ENCODE measurements at regions not wholly inside any gene's neighbourhood (a gene's known extent, or its start where the extent isn't known, plus 50 kb on each side); places are given as distances from the start of the nearest gene placed in this dataset.

DNA sequence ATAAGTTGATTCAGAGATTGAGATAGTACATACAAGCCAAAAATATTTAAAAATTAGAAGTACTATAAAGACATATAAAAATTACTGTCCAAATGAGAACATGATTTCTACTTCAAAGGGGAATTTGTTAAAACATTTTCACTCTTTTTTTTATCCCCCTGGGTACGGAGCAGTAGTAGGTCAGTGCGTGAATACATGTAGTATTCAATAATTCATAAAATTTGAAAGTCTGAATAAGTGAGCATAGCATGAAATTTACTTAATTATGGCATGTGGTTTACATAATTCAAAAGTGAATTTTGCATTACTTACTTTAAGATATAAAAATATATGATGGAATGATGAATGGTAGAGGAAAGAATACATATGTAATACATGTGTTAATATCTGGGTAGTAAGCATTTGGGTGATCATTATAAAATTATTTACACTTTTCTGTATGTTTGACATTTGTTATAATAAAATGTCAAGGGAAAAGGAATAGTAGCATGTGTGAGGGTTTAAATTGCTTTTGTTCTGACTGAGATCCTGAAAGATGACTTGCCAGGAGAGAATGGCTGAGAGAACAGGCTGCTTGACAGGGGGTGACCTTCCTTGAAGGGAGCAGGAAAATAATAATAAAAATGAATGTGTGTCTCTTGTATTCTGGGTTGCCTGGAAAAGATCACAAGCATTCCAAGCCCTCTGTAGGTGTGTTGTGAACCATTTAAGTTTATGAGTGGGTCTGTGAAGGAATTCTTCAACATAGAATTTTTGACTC lies 1178.8 kb downstream of the ZPLD1 start:
- H3K4me3 ChIP-seq (ENCODE audit: low read length), result no peak overlapping the region
- TF ChIP-seq, protein P1, sequence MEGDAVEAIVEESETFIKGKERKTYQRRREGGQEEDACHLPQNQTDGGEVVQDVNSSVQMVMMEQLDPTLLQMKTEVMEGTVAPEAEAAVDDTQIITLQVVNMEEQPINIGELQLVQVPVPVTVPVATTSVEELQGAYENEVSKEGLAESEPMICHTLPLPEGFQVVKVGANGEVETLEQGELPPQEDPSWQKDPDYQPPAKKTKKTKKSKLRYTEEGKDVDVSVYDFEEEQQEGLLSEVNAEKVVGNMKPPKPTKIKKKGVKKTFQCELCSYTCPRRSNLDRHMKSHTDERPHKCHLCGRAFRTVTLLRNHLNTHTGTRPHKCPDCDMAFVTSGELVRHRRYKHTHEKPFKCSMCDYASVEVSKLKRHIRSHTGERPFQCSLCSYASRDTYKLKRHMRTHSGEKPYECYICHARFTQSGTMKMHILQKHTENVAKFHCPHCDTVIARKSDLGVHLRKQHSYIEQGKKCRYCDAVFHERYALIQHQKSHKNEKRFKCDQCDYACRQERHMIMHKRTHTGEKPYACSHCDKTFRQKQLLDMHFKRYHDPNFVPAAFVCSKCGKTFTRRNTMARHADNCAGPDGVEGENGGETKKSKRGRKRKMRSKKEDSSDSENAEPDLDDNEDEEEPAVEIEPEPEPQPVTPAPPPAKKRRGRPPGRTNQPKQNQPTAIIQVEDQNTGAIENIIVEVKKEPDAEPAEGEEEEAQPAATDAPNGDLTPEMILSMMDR (conservative IDR thresholded peaks at IDR 0.05; ENCODE audit: low read length), result no peak
- no peak for DNase-seq (ENCODE audit: low read depth)

DNA sequence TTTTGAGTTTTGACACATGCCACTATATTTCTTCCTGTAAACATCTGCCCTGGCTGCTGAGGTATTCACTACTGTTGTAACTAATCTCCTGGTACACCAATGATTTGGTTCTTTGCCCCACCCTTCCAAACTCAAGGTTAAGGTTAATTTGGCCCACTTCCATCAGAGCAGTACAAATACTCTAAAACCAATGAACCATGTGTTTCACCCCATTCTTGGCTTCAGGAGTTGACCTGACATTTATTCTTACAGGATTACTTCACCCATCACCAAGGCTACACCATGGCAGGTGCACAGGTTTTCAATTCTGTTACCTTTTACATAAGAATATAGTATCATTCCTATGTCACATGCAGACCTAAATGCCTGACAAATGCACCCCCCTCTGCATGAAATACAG lies 1179.9 kb downstream of the ZPLD1 start:
- DNase-seq (ENCODE audit: low read depth), result no peak
- no peak overlapping the region for H3K4me3 ChIP-seq (ENCODE audit: low read length)
- TF ChIP-seq, protein P1 (conservative IDR thresholded peaks at IDR 0.05; ENCODE audit: low read length), result no peak

DNA sequence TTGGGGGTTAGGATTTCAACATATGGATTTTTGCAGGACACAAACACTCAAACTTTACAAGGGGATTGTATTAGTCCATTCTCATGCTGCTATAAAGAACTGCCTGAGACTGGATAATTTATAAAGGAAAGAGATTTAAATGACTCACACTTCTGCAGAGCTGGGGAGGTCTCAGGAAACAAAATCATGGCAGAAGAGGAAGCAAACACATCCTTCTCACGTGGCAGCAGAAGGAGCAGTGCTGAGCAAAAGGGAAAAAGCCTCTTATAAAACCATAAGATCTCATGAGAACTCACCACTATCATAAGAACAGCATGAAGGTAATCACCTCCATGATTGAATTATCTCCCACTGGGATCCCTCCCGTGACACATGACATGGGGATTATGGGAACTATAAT lies 1183.1 kb downstream of the ZPLD1 start:
- no peak overlapping the region for H3K4me3 ChIP-seq (ENCODE audit: low read length)
- TF ChIP-seq, protein P1 (conservative IDR thresholded peaks at IDR 0.05; ENCODE audit: low read length), result no peak
- no peak for DNase-seq (ENCODE audit: low read depth)

DNA sequence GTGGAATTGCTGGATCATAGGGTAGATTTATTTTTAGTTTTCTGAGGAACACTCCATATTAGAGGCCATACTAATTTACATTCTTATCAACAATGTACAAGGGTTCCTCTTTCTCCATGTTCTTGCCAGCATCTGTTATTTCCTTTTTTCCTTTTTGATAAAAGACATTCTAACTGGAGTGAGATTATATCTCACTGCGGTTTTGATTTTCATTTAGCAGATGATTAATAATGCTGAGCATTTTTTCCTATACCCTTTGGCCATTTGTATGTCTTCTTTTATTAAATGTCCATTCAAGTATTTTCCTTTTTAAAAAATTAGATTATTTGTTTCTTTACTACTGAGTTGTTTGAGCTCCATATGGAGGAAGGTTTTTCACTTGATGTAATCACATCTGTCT lies 1189.5 kb downstream of the ZPLD1 start:
- H3K4me3 ChIP-seq (ENCODE audit: low read length), result no peak overlapping the region
- TF ChIP-seq, protein P1 (conservative IDR thresholded peaks at IDR 0.05; ENCODE audit: low read length), result no peak
- DNase-seq (ENCODE audit: low read depth), result no peak

DNA sequence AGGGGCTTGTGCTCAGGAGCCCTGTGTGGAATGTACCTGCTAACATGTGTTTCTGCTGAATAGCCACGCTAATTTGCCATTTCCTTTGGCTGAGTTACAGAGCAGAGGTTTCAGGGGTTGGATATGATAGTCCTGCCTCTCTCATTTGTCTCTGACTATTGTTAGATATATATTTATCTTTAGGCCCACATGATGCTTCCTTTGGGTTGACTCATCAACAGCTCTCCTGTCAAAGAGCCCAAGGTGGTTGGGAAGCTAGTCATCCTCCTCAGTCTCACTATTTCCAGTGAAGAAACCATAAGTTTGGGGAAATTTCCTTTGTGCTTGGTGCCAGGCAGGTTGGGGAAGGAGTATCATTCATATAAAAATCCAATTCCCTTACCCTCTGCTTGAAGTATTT lies 1194.6 kb downstream of the ZPLD1 start:
- DNase-seq (ENCODE audit: low read depth), result no peak
- TF ChIP-seq, protein P1 (conservative IDR thresholded peaks at IDR 0.05; ENCODE audit: low read length), result no peak
- no peak overlapping the region for H3K4me3 ChIP-seq (ENCODE audit: low read length)

DNA sequence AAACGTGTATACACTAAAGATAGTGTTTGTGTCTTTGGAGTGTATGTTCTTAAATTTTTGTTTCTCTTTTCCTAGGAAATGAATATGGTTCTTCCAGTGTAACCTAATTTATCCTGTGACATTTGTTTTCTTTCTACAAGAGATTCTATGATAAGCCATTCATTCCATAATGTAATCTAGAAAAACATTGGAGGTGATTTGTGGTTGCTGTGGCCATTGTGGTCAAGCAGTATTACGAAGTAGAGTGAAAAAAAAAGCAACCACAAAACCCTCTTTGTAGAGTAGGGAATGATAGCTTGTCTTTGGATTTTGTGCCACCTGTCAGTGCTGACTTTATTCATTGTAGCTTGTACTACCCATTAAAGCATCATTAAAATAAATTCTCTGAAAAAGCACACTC lies 1209.6 kb downstream of the ZPLD1 start:
- DNase-seq (ENCODE audit: low read depth), result no peak
- TF ChIP-seq, protein P1 (conservative IDR thresholded peaks at IDR 0.05; ENCODE audit: low read length), result no peak
- no peak overlapping the region for H3K4me3 ChIP-seq (ENCODE audit: low read length)

DNA sequence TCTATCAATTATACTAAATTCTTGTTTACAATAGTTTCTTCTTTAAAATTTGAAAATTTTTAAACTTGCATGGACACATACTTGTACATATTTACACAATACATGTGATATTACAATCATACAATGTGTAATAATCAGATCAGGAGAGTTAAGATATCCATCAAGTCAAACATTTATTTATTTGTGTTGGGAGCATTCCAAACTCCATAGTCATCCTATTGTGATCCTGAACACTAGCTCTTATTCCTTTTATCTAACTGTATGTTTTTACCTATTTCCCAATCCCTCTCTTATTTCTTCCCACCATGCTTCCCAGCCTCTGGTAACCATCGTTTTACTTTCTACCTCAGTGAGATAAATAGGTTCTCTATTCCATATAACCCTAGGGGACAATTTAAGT lies 1219.2 kb downstream of the ZPLD1 start:
- DNase-seq (ENCODE audit: low read depth), result no peak
- TF ChIP-seq, protein P1 (conservative IDR thresholded peaks at IDR 0.05; ENCODE audit: low read length), result no peak
- H3K4me3 ChIP-seq (ENCODE audit: low read length), result no peak overlapping the region
